SK-N-SH (cell line): ENCODE measurements at regions not wholly inside any gene's neighbourhood (a gene's known extent, or its start where the extent isn't known, plus 50 kb on each side); places are given as distances from the start of the nearest gene placed in this dataset.

Experiments used
- CTCF ChIA-PET: fragments of 300-600, 350-600 bp; formaldehyde crosslinking; extraction: SDS; loops from one replicate; lab custom pipeline; 2021; lab: Yijun Ruan, JAX
- POLR2A ChIA-PET: fragments of 350-600 bp; sonication (Branson Sonifier 250); formaldehyde crosslinking; extraction: SDS; loops from one replicate; lab custom pipeline; 2020; ENCODE audit warnings: antibody characterized with exemption, inconsistent platforms; lab: Yijun Ruan, JAX
- DNase-seq: peaks from one replicate; pipeline ENCODE4 v3.0.0; 2012
- H2AFZ ChIP-seq: fragments of 200-600 bp; sonication (generic); 2 replicates; pipeline ENCODE4 v1.8.1; 2016; ENCODE audit warnings: antibody characterized with exemption, mild to moderate bottlenecking, low read depth
- H3F3A ChIP-seq: fragments of 200-600 bp; sonication (generic); replicated peaks from 2 replicates; pipeline ENCODE3; 2016; ENCODE audit warnings: antibody characterized with exemption, mild to moderate bottlenecking; ENCODE audit not compliant: insufficient read depth
- H3K27ac ChIP-seq, 2 experiments: fragments of 200-500 bp in 1 of 2; fragments of 200-600 bp in 1 of 2; sonication (Bioruptor generic) in 1 of 2; sonication (generic), shearing (Covaris generic) in 1 of 2; 2 replicates each; pipeline versions ENCODE4 v1.5.1 to v1.6.1; 2014 to 2016; ENCODE audit warnings: low read depth in 2 of 2, inconsistent platforms in 1 of 2, low read length in 1 of 2, mild to moderate bottlenecking in 1 of 2, mixed read lengths in 1 of 2
- H3K27me3 ChIP-seq: fragments of 200-600 bp; sonication (generic), shearing (Covaris generic); 2 replicates; pipeline ENCODE4 v1.6.1; 2016; ENCODE audit warnings: mixed run types; ENCODE audit not compliant: insufficient read depth
- H3K36me3 ChIP-seq, 2 experiments: fragments of 200-500 bp in 1 of 2; fragments of 200-600 bp in 1 of 2; sonication (Bioruptor generic) in 1 of 2; sonication (generic) in 1 of 2; replicated peaks in 1 of 2; 2 replicates each; pipeline versions ENCODE3 to v1.5.1; 2014 to 2016; ENCODE audit warnings: low read length in 1 of 2, mild to moderate bottlenecking in 1 of 2; ENCODE audit not compliant: insufficient read depth in 2 of 2, control insufficient read depth in 1 of 2
- H3K4me1 ChIP-seq, 2 experiments: fragments of 200-500 bp in 1 of 2; fragments of 200-600 bp in 1 of 2; sonication (Bioruptor generic) in 1 of 2; sonication (generic), shearing (Covaris generic) in 1 of 2; 2 replicates each; pipeline versions ENCODE4 v1.5.1 to v1.6.1; 2014 to 2016; ENCODE audit warnings: low read depth in 1 of 2, low read length in 1 of 2, mixed run types in 1 of 2; ENCODE audit not compliant: insufficient read depth in 2 of 2, control insufficient read depth in 1 of 2
- H3K4me2 ChIP-seq: fragments of 200-600 bp; sonication (generic), shearing (Covaris generic); 2 replicates; pipeline ENCODE4 v1.6.1; 2017; ENCODE audit warnings: mixed run types
- H3K4me3 ChIP-seq, 2 experiments: fragments of 200-500 bp in 1 of 2; fragments of 200-600 bp in 1 of 2; sonication (Bioruptor generic) in 1 of 2; sonication (generic), shearing (Covaris generic) in 1 of 2; 2 replicates each; pipeline versions ENCODE4 v1.5.1 to v1.8.1; 2014 to 2016; ENCODE audit warnings: low read depth in 2 of 2, inconsistent platforms in 1 of 2, low read length in 1 of 2, mild to moderate bottlenecking in 1 of 2, mixed read lengths in 1 of 2, moderate library complexity in 1 of 2
- H3K79me2 ChIP-seq: fragments of 200-600 bp; sonication (generic); 2 replicates; pipeline ENCODE4 v1.8.1; 2017; ENCODE audit warnings: mild to moderate bottlenecking; ENCODE audit not compliant: insufficient read depth
- H3K9ac ChIP-seq: fragments of 200-600 bp; sonication (generic); 2 replicates; pipeline ENCODE4 v1.6.1; 2017; ENCODE audit warnings: mixed run types
- H3K9me2 ChIP-seq: fragments of 200-600 bp; sonication (generic); 2 replicates; pipeline ENCODE4 v1.6.1; 2017; ENCODE audit warnings: mixed run types
- H3K9me3 ChIP-seq: fragments of 200-600 bp; sonication (generic); 2 replicates; pipeline ENCODE4 v1.6.1; 2017; ENCODE audit warnings: mixed run types, mild to moderate bottlenecking, moderate library complexity
- H4K20me1 ChIP-seq: fragments of 200-600 bp; sonication (generic); 2 replicates; pipeline ENCODE4 v1.6.1; 2017; ENCODE audit warnings: mild to moderate bottlenecking, mixed run types; ENCODE audit not compliant: insufficient read depth
- CHD2 ChIP-seq: fragments of 150-350 bp; IDR thresholded peaks from 2 replicates; pipeline ENCODE4 v1.6.1; 2018; ENCODE audit warnings: low read length; ENCODE audit not compliant: partially characterized antibody
- ELF1 ChIP-seq: IDR thresholded peaks from 2 replicates; pipeline ENCODE4 v1.4.0; 2012
- FOSL2 ChIP-seq: IDR thresholded peaks from 2 replicates; pipeline ENCODE4 v1.4.0; 2012; ENCODE audit warnings: low read depth, mild to moderate bottlenecking, moderate library complexity, borderline replicate concordance
- FOXM1 ChIP-seq: IDR thresholded peaks from 2 replicates; pipeline ENCODE4 v1.4.0; 2012; ENCODE audit warnings: low read depth, mild to moderate bottlenecking
- JUND ChIP-seq: IDR thresholded peaks from 2 replicates; pipeline ENCODE4 v1.4.0; 2012
- NRF1 ChIP-seq: IDR thresholded peaks from 2 replicates; pipeline ENCODE4 v1.6.1; 2012; ENCODE audit warnings: low read depth, mild to moderate bottlenecking, low read length
- RAD21 ChIP-seq: IDR thresholded peaks from 2 replicates; pipeline ENCODE4 v1.6.1; 2012; ENCODE audit warnings: mild to moderate bottlenecking, low read length
- RFX5 ChIP-seq: IDR thresholded peaks from 2 replicates; pipeline ENCODE4 v1.6.1; 2012; ENCODE audit warnings: mild to moderate bottlenecking, improper control_type of control experiment, low read length
- RXRA ChIP-seq: IDR thresholded peaks from 2 replicates; pipeline ENCODE4 v1.4.0; 2012; ENCODE audit warnings: low read depth, mild to moderate bottlenecking, borderline replicate concordance
- TAF1 ChIP-seq: IDR thresholded peaks from 2 replicates; pipeline ENCODE4 v1.6.1; 2012; ENCODE audit warnings: low read depth, mild to moderate bottlenecking, low read length, moderate library complexity, borderline replicate concordance
- ZBTB33 ChIP-seq: IDR thresholded peaks from 2 replicates; pipeline ENCODE4 v1.4.0; 2012; ENCODE audit warnings: low read depth, borderline replicate concordance
- WGBS: methylation state at CpG from one replicate; pipeline ENCODE4 v1.1.6; 2017; ENCODE audit warnings: low lambda C conversion rate; 5-methylcytosine and 5-hydroxymethylcytosine counted together
- TF ChIP-seq, protein P1 (sequence below): IDR thresholded peaks from 2 replicates; pipeline ENCODE4; 2012
- TF ChIP-seq, protein P2 (sequence below): fragments of 150-350 bp; IDR thresholded peaks from 2 replicates; pipeline ENCODE4 v1.6.1; 2016; ENCODE audit warnings: mild to moderate bottlenecking, low read depth, low read length

GRCh38 chr4:119731778-119732177 lies 103.2 kb upstream of the PDE5A start:
- Histone ChIP-seq H3K9me3 (no peaks in the 10 kb centered on the region), H3K79me2 (no peaks in the 10 kb centered on the region), H3K4me1 (peaks cover 3 to 32% of the 10 kb centered on the region in 2 experiments), H3K9me2 (no peaks in the 10 kb centered on the region), H3F3A (peaks cover 19% of the 10 kb centered on the region), H3K36me3 (no peaks in the 10 kb centered on the region), H3K9ac (no peak overlapping the region), H3K27me3 (no peaks in the 10 kb centered on the region), H3K27ac (no peak overlapping the region), H4K20me1 (no peaks in the 10 kb centered on the region), H3K4me3 (no peak overlapping the region), H2AFZ (no peak overlapping the region; the same call in 1 of the 2 replicates), H3K4me2 (no peak overlapping the region)
- ChIA-PET CTCF (no interaction called here), POLR2A (no interaction called here)
- 76% methylated on average over 5 of the region's 5 CpGs for WGBS
- TF ChIP-seq JUND (no peak), CHD2 (no peak), RAD21 (no peak), RXRA (no peak), NRF1 (no peak)
- TF ChIP-seq, protein P1, sequence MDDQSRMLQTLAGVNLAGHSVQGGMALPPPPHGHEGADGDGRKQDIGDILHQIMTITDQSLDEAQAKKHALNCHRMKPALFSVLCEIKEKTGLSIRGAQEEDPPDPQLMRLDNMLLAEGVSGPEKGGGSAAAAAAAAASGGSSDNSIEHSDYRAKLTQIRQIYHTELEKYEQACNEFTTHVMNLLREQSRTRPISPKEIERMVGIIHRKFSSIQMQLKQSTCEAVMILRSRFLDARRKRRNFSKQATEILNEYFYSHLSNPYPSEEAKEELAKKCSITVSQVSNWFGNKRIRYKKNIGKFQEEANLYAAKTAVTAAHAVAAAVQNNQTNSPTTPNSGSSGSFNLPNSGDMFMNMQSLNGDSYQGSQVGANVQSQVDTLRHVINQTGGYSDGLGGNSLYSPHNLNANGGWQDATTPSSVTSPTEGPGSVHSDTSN = no peak
- TF ChIP-seq, protein P2, sequence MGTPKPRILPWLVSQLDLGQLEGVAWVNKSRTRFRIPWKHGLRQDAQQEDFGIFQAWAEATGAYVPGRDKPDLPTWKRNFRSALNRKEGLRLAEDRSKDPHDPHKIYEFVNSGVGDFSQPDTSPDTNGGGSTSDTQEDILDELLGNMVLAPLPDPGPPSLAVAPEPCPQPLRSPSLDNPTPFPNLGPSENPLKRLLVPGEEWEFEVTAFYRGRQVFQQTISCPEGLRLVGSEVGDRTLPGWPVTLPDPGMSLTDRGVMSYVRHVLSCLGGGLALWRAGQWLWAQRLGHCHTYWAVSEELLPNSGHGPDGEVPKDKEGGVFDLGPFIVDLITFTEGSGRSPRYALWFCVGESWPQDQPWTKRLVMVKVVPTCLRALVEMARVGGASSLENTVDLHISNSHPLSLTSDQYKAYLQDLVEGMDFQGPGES = no peak
- DNase-seq = no peak

- H3K9me2 ChIP-seq = no peaks in the 10 kb centered on the region
- DNase-seq = no peak
- H3K4me1 ChIP-seq = peaks cover 3 to 26% of the 10 kb centered on the region in 2 experiments
- no peaks in the 10 kb centered on the region for H3K9me3 ChIP-seq
- no peak overlapping the region for H3K4me2 ChIP-seq
- no peak overlapping the region for H3K27ac ChIP-seq
- no peaks in the 10 kb centered on the region for H3K27me3 ChIP-seq
- 70% methylated on average over 3 of the region's 3 CpGs for WGBS
- ChIA-PET CTCF (interaction anchor here (0.8 kb wide), 1 partner anchor 8 kb away, joined by 3 read pairs; no protein-coding TSS in a partner anchor), POLR2A (no interaction called here)
- no peaks in the 10 kb centered on the region for H3K36me3 ChIP-seq
- no peak overlapping the region for H3K4me3 ChIP-seq
- TF ChIP-seq FOXM1 = no peak
- TF ChIP-seq, all 33 proteins: peak for 0
- peaks cover 19% of the 10 kb centered on the region for H3F3A ChIP-seq
- H3K9ac ChIP-seq = no peak overlapping the region
- no peaks in the 10 kb centered on the region for H4K20me1 ChIP-seq
- H3K79me2 ChIP-seq = no peaks in the 10 kb centered on the region
- H2AFZ ChIP-seq = no peak overlapping the region; the same call in 1 of the 2 replicates
Observed at GRCh38 chr4:119731146-119731742, 102.6 kb upstream of the PDE5A start.

GRCh38 chr4:119730671-119730950 lies 102.0 kb upstream of the PDE5A start:
- Histone ChIP-seq H3K79me2 (no peaks in the 10 kb centered on the region), H3K4me1 (peaks cover 3 to 21% of the 10 kb centered on the region in 2 experiments)

More at GRCh38 chr4:119730671-119730950, 102.0 kb upstream of the PDE5A start:
- Histone ChIP-seq H3K4me2 (peak overlapping the region; percentile 22; the same call in 1 of the 2 replicates), H4K20me1 (no peaks in the 10 kb centered on the region), H3F3A (peaks cover 16% of the 10 kb centered on the region), H3K27me3 (no peaks in the 10 kb centered on the region), H3K9ac (0 out of 2 replicates have a peak overlapping the region, but pooled peaks have one; percentile 9), H3K4me3 (no peak overlapping the region), H2AFZ (no peak overlapping the region), H3K9me2 (no peaks in the 10 kb centered on the region), H3K36me3 (no peaks in the 10 kb centered on the region), H3K27ac (peak overlapping the region in 1 of 2 experiments; percentile 48; a peak in 2 of 4 replicates), H3K9me3 (no peaks in the 10 kb centered on the region)
- TF ChIP-seq FOSL2 = no peak
- TF ChIP-seq ZBTB33 = no peak
- no peak for TF ChIP-seq ELF1
- no peak for TF ChIP-seq TAF1
- no peak for TF ChIP-seq RFX5
- ChIA-PET CTCF (interaction anchor here (0.8 kb wide), 1 partner anchor 9 kb away, joined by 3 read pairs; no protein-coding TSS in a partner anchor), POLR2A (no interaction called here)
- DNase-seq = no peak
- 33% methylated on average over 1 of the region's 1 CpG for WGBS
